ENCODE measurements at regions not wholly inside any gene's neighbourhood (a gene's known extent, or its start where the extent isn't known, plus 50 kb on each side); places are given as distances from the start of the nearest gene placed in this dataset.

DNA sequence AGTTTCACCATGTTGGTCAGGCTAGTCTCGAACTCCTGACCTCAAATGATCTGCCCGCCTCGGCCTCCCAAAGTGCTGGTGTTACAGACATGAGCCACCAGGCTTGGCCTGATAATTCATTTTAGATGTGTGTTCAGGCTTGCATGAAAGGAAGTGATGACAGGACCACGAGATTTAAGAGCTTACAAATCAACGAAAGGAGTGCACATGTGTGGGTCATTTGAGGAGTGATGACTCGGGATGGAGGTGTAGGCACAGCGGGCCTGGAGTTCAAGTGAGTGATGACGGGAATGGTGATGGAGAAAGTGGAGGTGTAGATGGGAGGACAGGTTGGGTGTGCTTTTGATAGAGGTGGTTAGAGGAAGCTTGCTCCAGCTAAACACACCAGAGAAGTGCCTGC, 742.4 kb downstream of the GALR1 start:
- TF ChIP-seq EZH2 (IDR thresholded peaks at IDR 0.05; ENCODE audit: low read length), result no peak
- TF ChIP-seq, protein P1, sequence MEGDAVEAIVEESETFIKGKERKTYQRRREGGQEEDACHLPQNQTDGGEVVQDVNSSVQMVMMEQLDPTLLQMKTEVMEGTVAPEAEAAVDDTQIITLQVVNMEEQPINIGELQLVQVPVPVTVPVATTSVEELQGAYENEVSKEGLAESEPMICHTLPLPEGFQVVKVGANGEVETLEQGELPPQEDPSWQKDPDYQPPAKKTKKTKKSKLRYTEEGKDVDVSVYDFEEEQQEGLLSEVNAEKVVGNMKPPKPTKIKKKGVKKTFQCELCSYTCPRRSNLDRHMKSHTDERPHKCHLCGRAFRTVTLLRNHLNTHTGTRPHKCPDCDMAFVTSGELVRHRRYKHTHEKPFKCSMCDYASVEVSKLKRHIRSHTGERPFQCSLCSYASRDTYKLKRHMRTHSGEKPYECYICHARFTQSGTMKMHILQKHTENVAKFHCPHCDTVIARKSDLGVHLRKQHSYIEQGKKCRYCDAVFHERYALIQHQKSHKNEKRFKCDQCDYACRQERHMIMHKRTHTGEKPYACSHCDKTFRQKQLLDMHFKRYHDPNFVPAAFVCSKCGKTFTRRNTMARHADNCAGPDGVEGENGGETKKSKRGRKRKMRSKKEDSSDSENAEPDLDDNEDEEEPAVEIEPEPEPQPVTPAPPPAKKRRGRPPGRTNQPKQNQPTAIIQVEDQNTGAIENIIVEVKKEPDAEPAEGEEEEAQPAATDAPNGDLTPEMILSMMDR (optimal IDR thresholded peaks at IDR 0.05 in 1 of 3, IDR thresholded peaks at IDR 0.05 in 1 of 3, conservative IDR thresholded peaks at IDR 0.05 in 1 of 3; ENCODE audit: extremely low read depth in 1 of 3, insufficient read depth in 2 of 3, low read length in 3 of 3), result no peak

Data from keratinocyte (primary cell).